HepG2 (cell line): ENCODE measurements at regions not wholly inside any gene's neighbourhood (a gene's known extent, or its start where the extent isn't known, plus 50 kb on each side); places are given as distances from the start of the nearest gene placed in this dataset.

Experiments used
- ARHGAP35 ChIP-seq: sonication (generic); formaldehyde crosslinking; IDR thresholded peaks from 2 replicates; pipeline ENCODE4 v1.9.0; 2022; ENCODE audit warnings: mild to moderate bottlenecking, inconsistent platforms, moderate library complexity, missing genetic modification reagents, borderline replicate concordance
- ARID5B ChIP-seq: IDR thresholded peaks from 2 replicates; pipeline ENCODE4 v1.4.0; 2020; ENCODE audit warnings: mild to moderate bottlenecking, missing genetic modification reagents
- KLF13 ChIP-seq: sonication (generic); formaldehyde crosslinking; IDR thresholded peaks from 2 replicates; pipeline ENCODE4 v1.4.0; 2020; ENCODE audit warnings: mild to moderate bottlenecking, missing genetic modification reagents
- MAFF ChIP-seq: IDR thresholded peaks from 2 replicates; pipeline ENCODE4 v1.6.1; 2011; ENCODE audit warnings: low read depth, low read length, improper control_type of control experiment
- MAZ ChIP-seq, 2 experiments: sonication (generic) in 1 of 2; formaldehyde crosslinking in 1 of 2; IDR thresholded peaks; 2 replicates each; pipeline versions ENCODE4 v1.5.0 to v1.6.1; 2012 to 2020; ENCODE audit warnings: low read depth in 2 of 2, mild to moderate bottlenecking in 2 of 2, borderline replicate concordance in 1 of 2, improper control_type of control experiment in 1 of 2, low read length in 1 of 2, missing genetic modification reagents in 1 of 2, moderate library complexity in 1 of 2
- ZNF207 ChIP-seq: fragments of 450-650 bp; IDR thresholded peaks from 2 replicates; pipeline ENCODE4 v1.6.1; 2016; ENCODE audit warnings: antibody characterized with exemption, borderline replicate concordance
- ZNF275 ChIP-seq: sonication (generic); formaldehyde crosslinking; IDR thresholded peaks from 2 replicates; pipeline ENCODE4 v1.8.0; 2022; ENCODE audit warnings: missing genetic modification reagents, mild to moderate bottlenecking, inconsistent platforms, borderline replicate concordance
- ZNF33B ChIP-seq: sonication (generic); formaldehyde crosslinking; IDR thresholded peaks from 2 replicates; pipeline ENCODE4 v1.5.1; 2020; ENCODE audit warnings: mild to moderate bottlenecking, missing genetic modification reagents
- ZNF891 ChIP-seq: sonication (generic); formaldehyde crosslinking; IDR thresholded peaks from 2 replicates; pipeline ENCODE4 v1.5.0; 2020; ENCODE audit warnings: mild to moderate bottlenecking, missing genetic modification reagents

GRCh38 chr4:117375101-117375500 lies 289.7 kb upstream of the TRAM1L1 start:
- no peak for TF ChIP-seq KLF13 (CRISPR knock-in tag)
- TF ChIP-seq ARID5B (CRISPR knock-in tag): no peak
- no peak for TF ChIP-seq ZNF275
- TF ChIP-seq ARHGAP35 (CRISPR knock-in tag): no peak
- no peak for TF ChIP-seq ZNF207
- no peak for TF ChIP-seq MAZ (IDR thresholded peaks at IDR 0.05; ENCODE audit: borderline replicate concordance, low read depth, low read length)
- TF ChIP-seq MAZ (CRISPR knock-in tag; IDR thresholded peaks at IDR 0.05; ENCODE audit: low read depth): no peak
- TF ChIP-seq MAFF: no peak
- TF ChIP-seq ZNF33B (CRISPR knock-in tag): no peak
- TF ChIP-seq ZNF891: no peak
